ENCODE measurements at regions not wholly inside any gene's neighbourhood (a gene's known extent, or its start where the extent isn't known, plus 50 kb on each side); places are given as distances from the start of the nearest gene placed in this dataset.

- TF ChIP-seq CTCF (IDR thresholded peaks at IDR 0.05; ENCODE audit: low read depth, low read length, poor library complexity, severe bottlenecking) (no peak), EZH2phosphoT487 (IDR thresholded peaks at IDR 0.05; ENCODE audit: borderline replicate concordance, low read length) (no peak)
Measured at GRCh38 chr16:75918109-75918508, 191.8 kb upstream of the CPHXL start.
